GM12878 (cell line): ENCODE measurements at regions not wholly inside any gene's neighbourhood (a gene's known extent, or its start where the extent isn't known, plus 50 kb on each side); places are given as distances from the start of the nearest gene placed in this dataset.

Source experiments
- ATAC-seq: fragments of 200-7000 bp; cut with Tn5 transposase; 3 replicates; pipeline ENCODE4 v1.9.1; 2020; ENCODE audit warnings: mild to moderate bottlenecking, moderate library complexity
- BruUV-seq: library from RNA; stranded (reverse); fragments of 400-500 nt; replicated peaks from 2 replicates; lab custom pipeline; 2021; lab: Mats Ljungman, UMichigan
- CTCF ChIA-PET: fragments of 300-600 bp; sonication (Branson Sonifier 250); formaldehyde crosslinking; extraction: SDS; loops from one replicate; lab custom pipeline; 2021; ENCODE audit warnings: inconsistent platforms; lab: Yijun Ruan, JAX
- POLR2A ChIA-PET: fragments of 350-600 bp; formaldehyde crosslinking; extraction: SDS; loops from one replicate; lab custom pipeline; 2021; ENCODE audit warnings: inconsistent platforms; lab: Charles Lee
- RAD21 ChIA-PET: fragments of 300-600 bp; sonication (Branson Sonifier 250); formaldehyde crosslinking; loops from one replicate; lab custom pipeline; 2023; ENCODE audit warnings: antibody characterized with exemption; ENCODE audit not compliant: unreplicated experiment; lab: Charles Lee
- SMC1A ChIA-PET: fragments of 300-600 bp; sonication (Branson Sonifier 250); formaldehyde crosslinking; loops from one replicate; lab custom pipeline; 2023; ENCODE audit not compliant: unreplicated experiment, uncharacterized antibody; lab: Charles Lee
- DNase-seq: peaks from one replicate; pipeline ENCODE4 v3.0.0-alpha.2; 2011; ENCODE audit warnings: low read depth, low spot score
- FAIRE-seq: peaks from 3 replicates; lab custom pipeline; 2011; peaks lifted over from hg19 to GRCh38; lab: Jason Lieb, UNC
- H2AFZ ChIP-seq: 2 replicates; pipeline ENCODE4 v1.6.0; 2011; ENCODE audit warnings: low read depth, low read length, control low read depth; ENCODE audit not compliant: control insufficient read depth
- H3K27ac ChIP-seq: 2 replicates; pipeline ENCODE4 v1.5.1; 2011; ENCODE audit warnings: control low read depth; ENCODE audit not compliant: control insufficient read depth, insufficient read depth
- H3K27me3 ChIP-seq, 2 experiments: replicated peaks in 1 of 2; 2 replicates each; pipeline versions ENCODE4 v1.6.0 to v1.6.1; 2011; ENCODE audit warnings: low read length in 1 of 2; ENCODE audit not compliant: control insufficient read depth in 2 of 2, insufficient read depth in 2 of 2
- H3K36me3 ChIP-seq, 2 experiments: 2 replicates each; pipeline ENCODE4 v1.5.1; 2011; ENCODE audit warnings: low read length in 1 of 2; ENCODE audit not compliant: control insufficient read depth in 2 of 2, insufficient read depth in 2 of 2
- H3K4me1 ChIP-seq: 2 replicates; pipeline ENCODE4 v1.6.1; 2011; ENCODE audit warnings: mild to moderate bottlenecking, low read length, moderate library complexity, mixed read lengths; ENCODE audit not compliant: control insufficient read depth, insufficient read depth
- H3K4me2 ChIP-seq: 2 replicates; pipeline ENCODE4 v1.6.0; 2011; ENCODE audit warnings: control low read depth; ENCODE audit not compliant: control insufficient read depth, insufficient read depth
- H3K4me3 ChIP-seq: fragments of 200-600 bp; sonication (generic); 2 replicates; pipeline ENCODE4 v1.5.1; 2016
- H3K79me2 ChIP-seq: 2 replicates; pipeline ENCODE4 v1.6.0; 2011; ENCODE audit warnings: low read length; ENCODE audit not compliant: control insufficient read depth, insufficient read depth
- H3K9ac ChIP-seq: 2 replicates; pipeline ENCODE4 v1.8.0; 2011; ENCODE audit warnings: low read length, control low read depth, mixed read lengths; ENCODE audit not compliant: control insufficient read depth, insufficient read depth
- H3K9me3 ChIP-seq: replicated peaks from 3 replicates; pipeline ENCODE4 v1.5.1; 2011; ENCODE audit warnings: mild to moderate bottlenecking, low read length; ENCODE audit not compliant: control insufficient read depth, insufficient read depth
- H4K20me1 ChIP-seq: 2 replicates; pipeline ENCODE4 v1.6.0; 2011; ENCODE audit not compliant: control insufficient read depth, insufficient read depth
- BCL11A ChIP-seq: IDR thresholded peaks from 2 replicates; pipeline ENCODE4 v1.6.1; 2011; ENCODE audit warnings: low read depth, low read length
- E2F4 ChIP-seq: IDR thresholded peaks from 2 replicates; pipeline ENCODE4 v1.6.1; 2012; ENCODE audit warnings: low read depth, low read length, improper control_type of control experiment
- MEF2A ChIP-seq: IDR thresholded peaks from 2 replicates; pipeline ENCODE4 v1.6.1; 2011; ENCODE audit warnings: low read depth, mild to moderate bottlenecking, low read length, moderate library complexity; ENCODE audit not compliant: insufficient read depth
- SMAD5 ChIP-seq: IDR thresholded peaks from 2 replicates; pipeline ENCODE4 v1.6.1; 2016; ENCODE audit warnings: antibody characterized with exemption, low read depth
- SPI1 ChIP-seq: IDR thresholded peaks from 2 replicates; pipeline ENCODE4 v1.6.1; 2011; ENCODE audit warnings: low read depth, mild to moderate bottlenecking, low read length, moderate library complexity, borderline replicate concordance; ENCODE audit not compliant: insufficient read depth
- TAF1 ChIP-seq: IDR thresholded peaks from 2 replicates; pipeline ENCODE4 v1.6.1; 2011; ENCODE audit warnings: mild to moderate bottlenecking, low read depth, low read length, borderline replicate concordance
- WGBS: methylation state at CpG from one replicate; pipeline ENCODE4 v1.1.6; 2016; ENCODE audit warnings: low lambda C conversion rate; ENCODE audit not compliant: insufficient replicate concordance, insufficient coverage; ENCODE audit errors: missing lambda C conversion rate; 5-methylcytosine and 5-hydroxymethylcytosine counted together
- in situ Hi-C: fragments of 300-500 bp; cut with MboI; formaldehyde crosslinking; loops from 9 replicates; pipeline ENCODE4 v1.14.3; 2018; ENCODE audit warnings: mixed read lengths
- intact Hi-C: fragments of 100-400 bp; cut with micrococcal nuclease; formaldehyde crosslinking; loops from one replicate; pipeline ENCODE4 v1.14.2; 2022; ENCODE audit not compliant: unreplicated experiment

DNA sequence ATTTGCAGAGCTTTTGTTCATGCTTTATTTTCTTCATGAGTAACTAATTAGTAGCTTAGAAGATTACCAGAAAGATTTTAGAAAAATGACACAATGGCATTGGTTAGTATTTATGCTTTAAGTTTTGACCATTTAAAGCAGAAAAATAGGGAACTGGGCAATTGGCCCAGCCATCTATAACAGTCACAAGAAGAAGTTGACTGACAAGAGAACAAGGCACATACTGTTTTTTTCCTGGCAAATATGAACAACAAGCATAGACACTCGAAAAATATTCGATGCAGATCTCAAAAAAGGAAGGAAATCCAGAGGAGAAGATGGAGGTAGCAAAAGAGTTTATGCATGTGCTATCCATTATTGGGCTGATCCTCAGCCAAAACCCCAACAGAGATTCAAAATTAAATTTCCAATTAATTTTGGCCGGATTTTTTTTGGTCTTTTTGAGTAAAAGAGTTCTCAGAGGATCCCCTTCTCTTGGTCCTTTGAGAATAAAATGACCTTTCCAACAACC lies 200.8 kb upstream of the SLC35G4 start:
- CTCF ChIA-PET: no interaction called here
- Histone ChIP-seq H4K20me1 (no peaks in the 10 kb centered on the region), H3K9me3 (no peaks in the 10 kb centered on the region), H3K9ac (no peak overlapping the region), H3K27ac (no peak overlapping the region), H3K4me2 (no peak overlapping the region), H3K4me3 (no peak overlapping the region), H3K79me2 (no peaks in the 10 kb centered on the region), H3K4me1 (no peaks in the 10 kb centered on the region), H3K36me3 (no peaks in the 10 kb centered on the region), H2AFZ (no peak overlapping the region), H3K27me3 (no peaks in the 10 kb centered on the region)
- RAD21 ChIA-PET: no interaction called here
- TF ChIP-seq E2F4: no peak
- peak; percentile 59; the same call in 1 of the 2 replicates for TF ChIP-seq SPI1
- TF ChIP-seq MEF2A: no peak
- SMC1A ChIA-PET: no interaction called here
- no TSS peak for BruUV-seq
- in situ Hi-C loops (no loop called here), intact Hi-C loops (no loop called here)
- FAIRE-seq (no peak), DNase-seq (no peak), ATAC-seq (no peak)
- POLR2A ChIA-PET: no interaction called here
- WGBS: 0% methylated on average over 3 of the region's 3 CpGs

DNA sequence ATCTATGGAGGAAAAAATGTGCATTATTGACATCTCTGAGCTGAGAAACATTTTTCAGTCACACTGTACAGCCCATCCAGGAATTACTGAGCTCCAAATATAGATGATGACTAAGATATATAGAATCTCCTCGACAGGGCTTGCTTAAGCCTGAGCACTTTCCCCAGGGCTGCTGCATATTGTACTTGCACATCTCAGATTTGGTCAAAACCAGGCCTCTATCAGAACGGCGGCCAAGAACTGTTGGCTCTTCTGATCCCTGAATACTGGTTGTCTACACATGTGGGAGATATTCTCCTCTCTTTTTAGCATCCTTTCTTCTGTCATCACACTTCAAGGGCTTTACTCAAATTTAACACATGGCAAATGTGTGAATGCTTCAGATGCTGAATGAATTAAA lies 201.5 kb upstream of the SLC35G4 start:
- H3K4me1 ChIP-seq: no peaks in the 10 kb centered on the region
- H2AFZ ChIP-seq: no peak overlapping the region
- TF ChIP-seq SPI1 (no peak), SMAD5 (no peak), TAF1 (no peak), BCL11A (no peak)
- CTCF ChIA-PET: no interaction called here
- H3K79me2 ChIP-seq: no peaks in the 10 kb centered on the region
- no peaks in the 10 kb centered on the region for H3K27me3 ChIP-seq
- no peak for FAIRE-seq
- POLR2A ChIA-PET: no interaction called here
- no peak for DNase-seq
- no peak overlapping the region for H3K4me3 ChIP-seq
- no peak for ATAC-seq
- no peaks in the 10 kb centered on the region for H4K20me1 ChIP-seq
- SMC1A ChIA-PET: no interaction called here
- H3K9ac ChIP-seq: no peak overlapping the region
- H3K36me3 ChIP-seq: no peaks in the 10 kb centered on the region
- no peak overlapping the region for H3K4me2 ChIP-seq
- intact Hi-C loops: no loop called here
- RAD21 ChIA-PET: no interaction called here
- no peak overlapping the region for H3K27ac ChIP-seq
- in situ Hi-C loops: no loop called here
- H3K9me3 ChIP-seq: no peaks in the 10 kb centered on the region
- no TSS peak for BruUV-seq
- WGBS: 44% methylated on average over 3 of the region's 3 CpGs
